WTC11 (cell line): ENCODE measurements at regions not wholly inside any gene's neighbourhood (a gene's known extent, or its start where the extent isn't known, plus 50 kb on each side); places are given as distances from the start of the nearest gene placed in this dataset.

Experiments used
- ATAC-seq: fragments of 200-7000 bp; cut with Tn5 transposase; 2 replicates; pipeline ENCODE4 v1.10.0; 2021; ENCODE audit warnings: mild to moderate bottlenecking, moderate library complexity
- CTCF ChIA-PET: fragments of 300-600 bp; sonication (Branson Sonifier 250); formaldehyde crosslinking; loops from one replicate; lab custom pipeline; 2021; ENCODE audit warnings: antibody characterized with exemption; lab: Charles Lee
- POLR2A ChIA-PET: fragments of 350-600 bp; sonication (Branson Sonifier 250); formaldehyde crosslinking; loops from one replicate; lab custom pipeline; 2021; ENCODE audit warnings: antibody characterized with exemption; lab: Charles Lee
- DNase-seq: peaks from one replicate; pipeline ENCODE4 v3.0.0; 2021; ENCODE audit warnings: low spot score
- H3K27ac Mint-ChIP-seq: 2 replicates; pipeline ENCODE4 v1.8.0; 2021; ENCODE audit warnings: mixed read lengths
- H3K27me3 Mint-ChIP-seq: 2 replicates; pipeline ENCODE4 v1.8.0; 2021; ENCODE audit warnings: low read depth, mild to moderate bottlenecking, moderate library complexity, mixed read lengths
- H3K36me3 Mint-ChIP-seq: 2 replicates; pipeline ENCODE4 v1.8.0; 2021; ENCODE audit warnings: mixed read lengths
- H3K4me1 Mint-ChIP-seq: 2 replicates; pipeline ENCODE4 v1.8.0; 2022; ENCODE audit warnings: mixed read lengths
- H3K4me3 Mint-ChIP-seq: 2 replicates; pipeline ENCODE4 v1.8.0; 2021; ENCODE audit warnings: mild to moderate bottlenecking, moderate library complexity, mixed read lengths
- H3K9me3 Mint-ChIP-seq: 2 replicates; pipeline ENCODE4 v1.8.0; 2021; ENCODE audit warnings: mixed read lengths
- ATF1 ChIP-seq: sonication (generic); formaldehyde crosslinking; IDR thresholded peaks from 2 replicates; pipeline ENCODE4 v1.8.1; 2023; ENCODE audit warnings: mild to moderate bottlenecking, moderate library complexity, missing genetic modification reagents
- CREM ChIP-seq: sonication (generic); formaldehyde crosslinking; IDR thresholded peaks from 2 replicates; pipeline ENCODE4 v1.8.1; 2022; ENCODE audit warnings: mild to moderate bottlenecking, missing genetic modification reagents, moderate library complexity
- GABPB1 ChIP-seq: sonication (generic); formaldehyde crosslinking; IDR thresholded peaks from 2 replicates; pipeline ENCODE4 v1.8.1; 2023; ENCODE audit warnings: mild to moderate bottlenecking, missing genetic modification reagents
- JUN ChIP-seq: sonication (generic); formaldehyde crosslinking; IDR thresholded peaks from 2 replicates; pipeline ENCODE4 v1.8.0; 2023; ENCODE audit warnings: mild to moderate bottlenecking, missing genetic modification reagents
- KAT7 ChIP-seq: sonication (generic); formaldehyde crosslinking; IDR thresholded peaks from 2 replicates; pipeline ENCODE4 v1.8.1; 2023; ENCODE audit warnings: missing genetic modification reagents, mild to moderate bottlenecking, borderline replicate concordance
- NFYB ChIP-seq: sonication (generic); formaldehyde crosslinking; conservative IDR thresholded peaks from 2 replicates; pipeline ENCODE4 v1.8.0; 2022; ENCODE audit warnings: low read depth, missing genetic modification reagents
- RELA ChIP-seq: sonication (generic); formaldehyde crosslinking; IDR thresholded peaks from 2 replicates; pipeline ENCODE4 v1.8.1; 2022; ENCODE audit warnings: missing genetic modification reagents, mild to moderate bottlenecking, borderline replicate concordance
- SMAD3 ChIP-seq: sonication (generic); formaldehyde crosslinking; IDR thresholded peaks from 2 replicates; pipeline ENCODE4 v1.8.0; 2022; ENCODE audit warnings: missing genetic modification reagents, mild to moderate bottlenecking, borderline replicate concordance
- SMAD4 ChIP-seq: sonication (generic); formaldehyde crosslinking; IDR thresholded peaks from 2 replicates; pipeline ENCODE4 v1.8.0; 2022; ENCODE audit warnings: mild to moderate bottlenecking, missing genetic modification reagents
- SOX15 ChIP-seq: fragments of 250-450 bp; sonication (Bioruptor Pico); IDR thresholded peaks from 2 replicates; pipeline ENCODE4 v1.9.0; 2021; ENCODE audit warnings: mild to moderate bottlenecking
- TCF7 ChIP-seq: sonication (generic); formaldehyde crosslinking; IDR thresholded peaks from 2 replicates; pipeline ENCODE4 v1.8.0; 2022; ENCODE audit warnings: mild to moderate bottlenecking, low read depth, missing genetic modification reagents, moderate library complexity
- TEAD4 ChIP-seq: sonication (generic); formaldehyde crosslinking; IDR thresholded peaks from 2 replicates; pipeline ENCODE4 v1.8.0; 2022; ENCODE audit warnings: mild to moderate bottlenecking, missing genetic modification reagents
- ZNF219 ChIP-seq: sonication (generic); formaldehyde crosslinking; IDR thresholded peaks from 2 replicates; pipeline ENCODE4 v1.8.0; 2023; ENCODE audit warnings: missing genetic modification reagents, mild to moderate bottlenecking, borderline replicate concordance
- ZNF232 ChIP-seq: sonication (generic); formaldehyde crosslinking; IDR thresholded peaks from 2 replicates; pipeline ENCODE4 v1.8.0; 2022; ENCODE audit warnings: mild to moderate bottlenecking, missing genetic modification reagents
- ZNF396 ChIP-seq: fragments of 250-450 bp; sonication (Bioruptor Pico); IDR thresholded peaks from 2 replicates; pipeline ENCODE4 v1.8.0; 2021; ENCODE audit warnings: mild to moderate bottlenecking, moderate library complexity, borderline replicate concordance
- TF ChIP-seq, protein P1 (sequence below): fragments of 250-450 bp; sonication (Bioruptor Pico); IDR thresholded peaks from 2 replicates; pipeline ENCODE4 v2.1.2; 2022; ENCODE audit warnings: mild to moderate bottlenecking, moderate library complexity
- TF ChIP-seq, protein P2 (sequence below): sonication (generic); formaldehyde crosslinking; IDR thresholded peaks from 2 replicates; pipeline ENCODE4 v1.8.1; 2023; ENCODE audit warnings: mild to moderate bottlenecking, missing genetic modification reagents, borderline replicate concordance
- TF ChIP-seq, protein P3 (sequence below): sonication (generic); formaldehyde crosslinking; IDR thresholded peaks from 2 replicates; pipeline ENCODE4 v1.8.1; 2023; ENCODE audit warnings: mild to moderate bottlenecking, missing genetic modification reagents, moderate library complexity
- TF ChIP-seq, protein P4 (sequence below): sonication (generic); formaldehyde crosslinking; IDR thresholded peaks from 2 replicates; pipeline ENCODE4 v1.8.0; 2023; ENCODE audit warnings: missing genetic modification reagents, mild to moderate bottlenecking, borderline replicate concordance
- TF ChIP-seq, protein P5 (sequence below): sonication (generic); formaldehyde crosslinking; IDR thresholded peaks from 2 replicates; pipeline ENCODE4 v1.8.1; 2022; ENCODE audit warnings: mild to moderate bottlenecking, missing genetic modification reagents, moderate library complexity, borderline replicate concordance

DNA sequence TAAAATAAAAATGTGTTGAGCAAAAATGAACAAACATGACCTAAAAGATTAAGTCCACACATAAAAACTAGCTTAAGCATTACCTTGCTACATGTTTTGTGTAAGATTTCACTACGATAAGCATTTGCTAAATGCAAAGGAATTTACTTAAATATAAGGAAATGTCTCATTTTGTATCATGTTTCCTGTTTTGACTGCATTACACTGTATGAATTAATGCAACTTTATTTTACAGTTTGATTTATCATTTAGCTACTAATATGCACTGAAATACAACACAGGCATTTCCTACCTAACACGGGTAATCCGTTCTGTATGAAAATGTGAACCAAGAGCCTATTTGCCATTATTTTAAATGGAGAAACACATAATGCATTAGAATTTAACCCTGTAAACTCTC, 1076.5 kb upstream of the DDX18 start:
- TF ChIP-seq, protein P1, sequence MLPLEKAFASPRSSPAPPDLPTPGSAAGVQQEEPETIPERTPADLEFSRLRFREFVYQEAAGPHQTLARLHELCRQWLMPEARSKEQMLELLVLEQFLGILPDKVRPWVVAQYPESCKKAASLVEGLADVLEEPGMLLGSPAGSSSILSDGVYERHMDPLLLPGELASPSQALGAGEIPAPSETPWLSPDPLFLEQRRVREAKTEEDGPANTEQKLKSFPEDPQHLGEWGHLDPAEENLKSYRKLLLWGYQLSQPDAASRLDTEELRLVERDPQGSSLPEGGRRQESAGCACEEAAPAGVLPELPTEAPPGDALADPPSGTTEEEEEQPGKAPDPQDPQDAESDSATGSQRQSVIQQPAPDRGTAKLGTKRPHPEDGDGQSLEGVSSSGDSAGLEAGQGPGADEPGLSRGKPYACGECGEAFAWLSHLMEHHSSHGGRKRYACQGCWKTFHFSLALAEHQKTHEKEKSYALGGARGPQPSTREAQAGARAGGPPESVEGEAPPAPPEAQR (CRISPR knock-in tag): no peak
- TF ChIP-seq TEAD4 (CRISPR knock-in tag) (no peak), SMAD3 (CRISPR knock-in tag) (no peak), JUN (no peak), ZNF396 (CRISPR knock-in tag) (no peak), CREM (CRISPR knock-in tag) (no peak), SMAD4 (CRISPR knock-in tag) (no peak), KAT7 (no peak), RELA (CRISPR knock-in tag) (no peak), ZNF232 (CRISPR knock-in tag) (no peak), GABPB1 (no peak), ATF1 (CRISPR knock-in tag) (no peak), ZNF219 (CRISPR knock-in tag) (no peak), TCF7 (CRISPR knock-in tag) (no peak), NFYB (no peak), SOX15 (CRISPR knock-in tag) (no peak)
- TF ChIP-seq, protein P2, sequence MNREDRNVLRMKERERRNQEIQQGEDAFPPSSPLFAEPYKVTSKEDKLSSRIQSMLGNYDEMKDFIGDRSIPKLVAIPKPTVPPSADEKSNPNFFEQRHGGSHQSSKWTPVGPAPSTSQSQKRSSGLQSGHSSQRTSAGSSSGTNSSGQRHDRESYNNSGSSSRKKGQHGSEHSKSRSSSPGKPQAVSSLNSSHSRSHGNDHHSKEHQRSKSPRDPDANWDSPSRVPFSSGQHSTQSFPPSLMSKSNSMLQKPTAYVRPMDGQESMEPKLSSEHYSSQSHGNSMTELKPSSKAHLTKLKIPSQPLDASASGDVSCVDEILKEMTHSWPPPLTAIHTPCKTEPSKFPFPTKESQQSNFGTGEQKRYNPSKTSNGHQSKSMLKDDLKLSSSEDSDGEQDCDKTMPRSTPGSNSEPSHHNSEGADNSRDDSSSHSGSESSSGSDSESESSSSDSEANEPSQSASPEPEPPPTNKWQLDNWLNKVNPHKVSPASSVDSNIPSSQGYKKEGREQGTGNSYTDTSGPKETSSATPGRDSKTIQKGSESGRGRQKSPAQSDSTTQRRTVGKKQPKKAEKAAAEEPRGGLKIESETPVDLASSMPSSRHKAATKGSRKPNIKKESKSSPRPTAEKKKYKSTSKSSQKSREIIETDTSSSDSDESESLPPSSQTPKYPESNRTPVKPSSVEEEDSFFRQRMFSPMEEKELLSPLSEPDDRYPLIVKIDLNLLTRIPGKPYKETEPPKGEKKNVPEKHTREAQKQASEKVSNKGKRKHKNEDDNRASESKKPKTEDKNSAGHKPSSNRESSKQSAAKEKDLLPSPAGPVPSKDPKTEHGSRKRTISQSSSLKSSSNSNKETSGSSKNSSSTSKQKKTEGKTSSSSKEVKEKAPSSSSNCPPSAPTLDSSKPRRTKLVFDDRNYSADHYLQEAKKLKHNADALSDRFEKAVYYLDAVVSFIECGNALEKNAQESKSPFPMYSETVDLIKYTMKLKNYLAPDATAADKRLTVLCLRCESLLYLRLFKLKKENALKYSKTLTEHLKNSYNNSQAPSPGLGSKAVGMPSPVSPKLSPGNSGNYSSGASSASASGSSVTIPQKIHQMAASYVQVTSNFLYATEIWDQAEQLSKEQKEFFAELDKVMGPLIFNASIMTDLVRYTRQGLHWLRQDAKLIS (CRISPR knock-in tag): no peak
- TF ChIP-seq, protein P3, sequence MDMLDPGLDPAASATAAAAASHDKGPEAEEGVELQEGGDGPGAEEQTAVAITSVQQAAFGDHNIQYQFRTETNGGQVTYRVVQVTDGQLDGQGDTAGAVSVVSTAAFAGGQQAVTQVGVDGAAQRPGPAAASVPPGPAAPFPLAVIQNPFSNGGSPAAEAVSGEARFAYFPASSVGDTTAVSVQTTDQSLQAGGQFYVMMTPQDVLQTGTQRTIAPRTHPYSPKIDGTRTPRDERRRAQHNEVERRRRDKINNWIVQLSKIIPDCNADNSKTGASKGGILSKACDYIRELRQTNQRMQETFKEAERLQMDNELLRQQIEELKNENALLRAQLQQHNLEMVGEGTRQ (CRISPR knock-in tag): no peak
- TF ChIP-seq, protein P4, sequence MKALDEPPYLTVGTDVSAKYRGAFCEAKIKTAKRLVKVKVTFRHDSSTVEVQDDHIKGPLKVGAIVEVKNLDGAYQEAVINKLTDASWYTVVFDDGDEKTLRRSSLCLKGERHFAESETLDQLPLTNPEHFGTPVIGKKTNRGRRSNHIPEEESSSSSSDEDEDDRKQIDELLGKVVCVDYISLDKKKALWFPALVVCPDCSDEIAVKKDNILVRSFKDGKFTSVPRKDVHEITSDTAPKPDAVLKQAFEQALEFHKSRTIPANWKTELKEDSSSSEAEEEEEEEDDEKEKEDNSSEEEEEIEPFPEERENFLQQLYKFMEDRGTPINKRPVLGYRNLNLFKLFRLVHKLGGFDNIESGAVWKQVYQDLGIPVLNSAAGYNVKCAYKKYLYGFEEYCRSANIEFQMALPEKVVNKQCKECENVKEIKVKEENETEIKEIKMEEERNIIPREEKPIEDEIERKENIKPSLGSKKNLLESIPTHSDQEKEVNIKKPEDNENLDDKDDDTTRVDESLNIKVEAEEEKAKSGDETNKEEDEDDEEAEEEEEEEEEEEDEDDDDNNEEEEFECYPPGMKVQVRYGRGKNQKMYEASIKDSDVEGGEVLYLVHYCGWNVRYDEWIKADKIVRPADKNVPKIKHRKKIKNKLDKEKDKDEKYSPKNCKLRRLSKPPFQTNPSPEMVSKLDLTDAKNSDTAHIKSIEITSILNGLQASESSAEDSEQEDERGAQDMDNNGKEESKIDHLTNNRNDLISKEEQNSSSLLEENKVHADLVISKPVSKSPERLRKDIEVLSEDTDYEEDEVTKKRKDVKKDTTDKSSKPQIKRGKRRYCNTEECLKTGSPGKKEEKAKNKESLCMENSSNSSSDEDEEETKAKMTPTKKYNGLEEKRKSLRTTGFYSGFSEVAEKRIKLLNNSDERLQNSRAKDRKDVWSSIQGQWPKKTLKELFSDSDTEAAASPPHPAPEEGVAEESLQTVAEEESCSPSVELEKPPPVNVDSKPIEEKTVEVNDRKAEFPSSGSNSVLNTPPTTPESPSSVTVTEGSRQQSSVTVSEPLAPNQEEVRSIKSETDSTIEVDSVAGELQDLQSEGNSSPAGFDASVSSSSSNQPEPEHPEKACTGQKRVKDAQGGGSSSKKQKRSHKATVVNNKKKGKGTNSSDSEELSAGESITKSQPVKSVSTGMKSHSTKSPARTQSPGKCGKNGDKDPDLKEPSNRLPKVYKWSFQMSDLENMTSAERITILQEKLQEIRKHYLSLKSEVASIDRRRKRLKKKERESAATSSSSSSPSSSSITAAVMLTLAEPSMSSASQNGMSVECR (CRISPR knock-in tag): no peak
- TF ChIP-seq, protein P5, sequence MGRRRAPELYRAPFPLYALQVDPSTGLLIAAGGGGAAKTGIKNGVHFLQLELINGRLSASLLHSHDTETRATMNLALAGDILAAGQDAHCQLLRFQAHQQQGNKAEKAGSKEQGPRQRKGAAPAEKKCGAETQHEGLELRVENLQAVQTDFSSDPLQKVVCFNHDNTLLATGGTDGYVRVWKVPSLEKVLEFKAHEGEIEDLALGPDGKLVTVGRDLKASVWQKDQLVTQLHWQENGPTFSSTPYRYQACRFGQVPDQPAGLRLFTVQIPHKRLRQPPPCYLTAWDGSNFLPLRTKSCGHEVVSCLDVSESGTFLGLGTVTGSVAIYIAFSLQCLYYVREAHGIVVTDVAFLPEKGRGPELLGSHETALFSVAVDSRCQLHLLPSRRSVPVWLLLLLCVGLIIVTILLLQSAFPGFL (CRISPR knock-in tag): no peak
- DNase-seq (no peak), ATAC-seq (no peak)
- H3K36me3 Mint-ChIP-seq: 0 out of 2 replicates have a peak, but pooled peaks cover 4% of the 10 kb centered on the region
- H3K9me3 Mint-ChIP-seq: peaks cover 19% of the 10 kb centered on the region; the same call in 1 of the 2 replicates
- no peak overlapping the region for H3K27ac Mint-ChIP-seq
- no peak overlapping the region for H3K4me3 Mint-ChIP-seq
- H3K4me1 Mint-ChIP-seq: no peaks in the 10 kb centered on the region
- CTCF ChIA-PET: no interaction called here
- POLR2A ChIA-PET: no interaction called here
- no peaks in the 10 kb centered on the region for H3K27me3 Mint-ChIP-seq
